GM19468 (cell line): ENCODE measurements at regions not wholly inside any gene's neighbourhood (a gene's known extent, or its start where the extent isn't known, plus 50 kb on each side); places are given as distances from the start of the nearest gene placed in this dataset.

Experiments used
- ATAC-seq: cut with Tn5 transposase; IDR thresholded peaks from one replicate; pipeline ENCODE4 v1.9.1; 2021; ENCODE audit warnings: mild to moderate bottlenecking, moderate library complexity, moderate number of reproducible peaks; ENCODE audit not compliant: unreplicated experiment; ENCODE audit errors: extremely low read depth

DNA sequence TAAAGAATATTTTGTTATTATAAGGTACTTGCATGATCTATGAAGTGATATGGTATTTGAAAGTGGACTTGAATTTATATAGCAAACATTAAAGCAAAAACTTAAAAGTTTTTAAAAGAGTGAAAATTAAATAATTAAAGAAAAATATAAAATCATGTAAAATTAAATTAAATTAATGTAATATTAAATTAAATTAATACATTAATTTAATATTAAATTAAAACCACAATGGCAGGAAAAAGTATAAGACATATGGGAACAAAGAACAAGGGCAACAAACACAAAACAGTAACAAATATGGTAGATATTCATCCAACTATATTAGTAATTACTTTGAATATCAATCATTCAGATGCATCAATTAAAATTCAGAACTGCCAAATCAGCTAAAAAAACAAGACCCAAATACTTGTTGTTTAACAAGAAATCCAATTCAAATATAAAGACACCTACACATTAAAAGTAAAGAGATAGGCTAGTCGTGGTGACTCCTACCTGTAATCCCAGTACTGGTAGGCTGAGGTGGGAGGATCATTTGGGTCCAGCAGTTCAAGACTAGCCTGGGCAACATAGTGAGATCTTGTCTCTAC is 992.2 kb upstream of the MIR17HG start:
- no peak for ATAC-seq

GRCh38 chr13:90360785-90361184 is 986.7 kb upstream of the MIR17HG start:
- no peak for ATAC-seq

DNA sequence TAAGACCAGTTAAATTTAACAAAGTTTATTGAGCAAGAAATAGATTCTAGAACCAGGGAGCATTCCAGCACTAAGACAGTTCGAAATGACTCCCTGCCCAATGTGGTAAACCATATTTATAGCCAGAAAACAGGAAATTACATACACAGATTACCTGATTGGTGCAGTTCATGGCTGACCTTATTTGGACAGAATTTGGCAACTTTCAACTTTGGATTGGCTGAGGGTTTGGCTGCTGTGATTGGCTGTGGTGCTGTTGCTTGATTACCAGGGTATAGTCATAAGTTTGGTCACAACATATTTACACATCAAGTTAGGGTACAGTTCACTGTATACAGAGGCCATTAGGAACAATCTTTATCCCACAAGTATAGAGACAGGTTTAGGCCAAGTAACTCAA is 984.8 kb upstream of the MIR17HG start:
- ATAC-seq, result no peak

- ATAC-seq, result no peak
Measured at GRCh38 chr13:90365130-90365529, 982.4 kb upstream of the MIR17HG start.

- ATAC-seq, result no peak
Measured at GRCh38 chr13:90374168-90374567, 973.3 kb upstream of the MIR17HG start.

DNA sequence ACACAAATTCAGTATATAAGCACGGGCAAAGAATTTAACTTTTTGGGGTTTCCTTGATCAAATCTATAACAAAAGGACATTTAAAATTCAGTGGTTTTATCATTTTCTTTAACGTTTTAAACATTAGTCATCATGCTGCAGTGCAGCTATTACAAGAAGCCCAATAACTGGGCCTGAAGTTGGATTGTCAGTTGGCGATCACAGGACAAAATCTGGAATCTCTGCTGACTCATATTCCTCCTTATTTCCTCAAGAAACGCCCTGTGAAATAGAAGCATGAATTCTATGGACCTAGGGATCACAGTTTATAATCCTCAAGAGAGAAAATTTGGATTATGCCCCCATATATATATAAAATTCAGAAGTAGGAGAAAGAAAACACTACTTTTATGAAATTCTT is 971.6 kb upstream of the MIR17HG start:
- no peak for ATAC-seq

- no peak for ATAC-seq
Measured at GRCh38 chr13:90382425-90382824, 965.1 kb upstream of the MIR17HG start.

GRCh38 chr13:90385781-90386489 is 961.6 kb upstream of the MIR17HG start:
- ATAC-seq, result no peak

DNA sequence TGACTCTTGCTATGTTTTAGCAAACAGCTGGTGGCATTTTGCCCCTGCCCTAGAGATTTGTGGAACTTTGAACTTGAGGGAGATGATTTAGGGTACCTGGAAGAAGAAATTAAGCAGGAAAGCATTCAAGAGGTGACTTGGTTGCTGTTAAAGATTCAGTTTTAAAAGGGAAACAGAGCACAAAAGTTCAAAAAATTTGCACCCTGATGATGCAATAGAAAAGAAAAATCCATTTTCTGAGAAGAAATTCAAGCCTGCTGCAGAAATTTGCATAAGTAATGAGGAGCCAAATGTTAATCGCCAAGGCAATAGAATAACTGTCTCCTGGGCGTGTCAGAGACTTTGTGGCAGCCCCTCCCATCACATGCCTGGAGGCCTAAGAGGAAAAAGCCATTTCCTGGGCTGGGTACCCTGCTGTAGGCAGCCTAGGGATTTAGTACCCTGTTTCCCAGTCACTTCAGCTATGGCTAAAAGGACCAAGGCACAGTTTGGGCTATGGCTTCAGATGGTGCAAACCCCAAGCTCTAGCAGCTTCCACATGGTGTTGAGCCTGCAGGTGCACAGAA is 958.5 kb upstream of the MIR17HG start:
- ATAC-seq, result no peak

- no peak for ATAC-seq
Measured at GRCh38 chr13:90389537-90389936, 958.0 kb upstream of the MIR17HG start.

GRCh38 chr13:90393408-90393807 is 954.1 kb upstream of the MIR17HG start:
- ATAC-seq, result no peak

DNA sequence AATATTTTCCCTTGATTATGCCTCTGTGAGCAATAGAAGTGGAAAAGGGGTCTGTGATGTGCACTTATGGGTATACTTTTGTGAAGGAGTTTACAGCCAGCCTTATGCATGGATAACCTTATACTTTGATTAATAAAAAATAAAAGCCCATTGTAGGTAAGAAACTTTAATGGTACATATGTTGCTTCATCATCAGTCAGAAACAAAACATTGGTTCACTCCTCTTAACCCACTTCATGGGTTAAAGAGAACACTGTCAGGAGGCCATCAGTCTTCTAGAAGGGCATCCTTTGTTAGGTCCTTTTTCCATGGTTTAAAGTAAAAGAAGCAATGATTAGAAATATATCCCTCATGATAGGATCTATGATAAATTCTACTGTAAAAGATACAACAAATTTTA is 952.1 kb upstream of the MIR17HG start:
- ATAC-seq, result no peak

GRCh38 chr13:90395846-90396245 is 951.6 kb upstream of the MIR17HG start:
- ATAC-seq, result no peak

DNA sequence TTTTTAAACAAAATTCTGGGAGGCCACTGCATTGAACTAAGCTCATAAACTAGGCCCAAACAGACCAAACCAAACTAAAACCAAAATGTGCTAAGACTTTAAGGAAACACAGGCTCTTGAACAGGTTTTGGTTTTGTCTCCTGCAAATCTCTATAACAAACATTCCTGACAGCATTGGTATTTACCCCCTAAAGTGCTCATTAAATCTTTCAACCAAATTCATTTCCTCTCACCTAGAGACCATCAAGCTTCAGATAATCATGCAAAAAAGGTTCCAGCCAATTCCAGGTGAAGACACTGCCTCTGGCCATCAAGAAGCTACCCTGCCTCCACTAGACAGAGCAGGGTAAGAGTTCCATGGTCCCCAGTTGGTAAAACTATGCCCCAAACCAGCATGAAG is 951.2 kb upstream of the MIR17HG start:
- no peak for ATAC-seq

DNA sequence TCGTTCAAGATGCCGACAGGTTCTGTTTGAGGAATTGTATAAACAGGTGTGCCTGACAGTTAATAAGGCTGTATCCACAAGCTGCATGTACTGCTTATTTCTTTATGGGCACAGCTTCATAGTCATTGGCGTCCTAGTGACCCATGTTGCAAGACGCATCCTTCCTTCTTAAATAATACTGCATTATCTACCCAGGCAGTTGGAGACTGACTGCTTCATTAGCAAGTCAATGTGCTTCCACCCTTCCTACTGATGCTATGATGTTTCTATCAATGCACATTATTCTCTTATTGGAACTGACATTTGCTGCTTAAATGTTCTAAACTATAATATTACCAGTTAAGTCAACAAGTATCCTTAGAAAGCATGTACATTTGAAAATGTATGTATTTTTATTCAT is 950.0 kb upstream of the MIR17HG start:
- no peak for ATAC-seq

- ATAC-seq, result no peak
Measured at GRCh38 chr13:90400372-90400771, 947.1 kb upstream of the MIR17HG start.

- no peak for ATAC-seq
Measured at GRCh38 chr13:90401150-90401549, 946.3 kb upstream of the MIR17HG start.

DNA sequence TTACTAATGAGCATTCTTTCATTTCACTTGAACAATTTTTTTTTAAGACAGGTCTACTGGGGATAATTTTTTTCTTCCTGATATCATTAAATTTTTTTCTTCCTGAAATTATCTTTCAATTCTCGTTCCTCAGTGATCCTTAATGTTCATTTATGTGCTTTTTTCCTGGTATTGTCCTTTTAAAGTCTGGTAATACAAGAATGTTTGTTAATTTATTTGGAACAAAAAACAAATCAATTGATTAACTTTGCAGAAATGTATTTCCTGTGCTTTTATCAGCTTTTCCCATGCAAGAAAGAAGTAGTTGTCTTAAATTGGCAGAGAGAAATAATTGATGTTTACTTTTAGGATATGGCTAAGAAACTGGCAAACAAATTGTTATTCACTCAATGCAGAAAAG is 945.4 kb upstream of the MIR17HG start:
- no peak for ATAC-seq

DNA sequence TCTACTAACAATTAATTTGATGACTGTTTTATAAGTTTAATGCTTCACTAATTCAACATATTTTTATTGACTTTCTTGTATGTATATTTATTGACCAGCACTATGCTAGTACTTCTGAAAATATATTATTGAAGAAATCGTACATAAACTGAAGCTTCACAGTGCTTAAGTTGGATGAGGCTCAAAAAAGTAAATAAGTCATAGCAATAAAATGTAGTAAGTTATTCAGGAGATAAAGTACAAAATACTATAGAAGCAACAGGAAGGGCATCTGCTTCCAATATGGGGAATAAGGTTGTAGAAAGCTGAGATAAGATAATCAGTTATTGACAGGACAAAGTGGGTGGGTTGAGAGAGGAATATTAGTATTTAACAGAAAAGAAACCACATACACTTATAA is 944.9 kb upstream of the MIR17HG start:
- no peak for ATAC-seq

DNA sequence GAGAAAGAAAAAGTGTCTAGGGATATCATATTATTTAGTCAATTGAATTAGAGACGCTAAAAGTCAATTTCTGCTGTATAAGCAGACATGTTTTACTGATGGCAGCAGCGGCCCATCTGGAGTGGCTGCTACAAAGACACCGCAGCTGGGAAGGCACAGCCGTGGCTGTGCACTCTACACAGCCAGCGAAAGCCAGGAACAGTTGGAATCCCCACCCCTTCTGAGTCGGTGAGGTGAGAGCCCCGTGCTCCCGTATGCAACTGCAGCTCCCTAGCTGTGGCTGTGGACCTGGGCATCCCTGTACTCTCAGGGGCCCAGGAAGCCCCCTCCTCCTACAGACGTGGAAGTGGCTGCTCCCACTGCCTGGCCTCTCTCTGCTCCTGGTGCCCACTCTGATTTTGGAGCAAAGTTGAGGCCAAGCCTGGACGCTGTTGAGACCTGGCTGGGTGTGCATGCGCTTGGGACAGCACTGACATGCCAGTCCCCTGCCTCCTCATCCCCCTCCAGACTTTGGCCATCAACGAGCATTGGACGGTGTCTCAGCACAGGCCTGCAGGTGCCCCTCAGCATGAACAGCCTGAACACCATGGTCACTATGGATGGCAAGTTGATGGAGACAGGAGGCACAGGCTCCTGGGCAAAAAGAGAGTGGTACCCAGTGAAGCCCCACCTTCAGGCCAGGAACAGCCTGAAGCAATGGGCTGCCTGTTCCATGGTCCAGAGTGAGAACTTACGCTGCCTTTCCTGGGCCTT is 944.0 kb upstream of the MIR17HG start:
- no peak for ATAC-seq

DNA sequence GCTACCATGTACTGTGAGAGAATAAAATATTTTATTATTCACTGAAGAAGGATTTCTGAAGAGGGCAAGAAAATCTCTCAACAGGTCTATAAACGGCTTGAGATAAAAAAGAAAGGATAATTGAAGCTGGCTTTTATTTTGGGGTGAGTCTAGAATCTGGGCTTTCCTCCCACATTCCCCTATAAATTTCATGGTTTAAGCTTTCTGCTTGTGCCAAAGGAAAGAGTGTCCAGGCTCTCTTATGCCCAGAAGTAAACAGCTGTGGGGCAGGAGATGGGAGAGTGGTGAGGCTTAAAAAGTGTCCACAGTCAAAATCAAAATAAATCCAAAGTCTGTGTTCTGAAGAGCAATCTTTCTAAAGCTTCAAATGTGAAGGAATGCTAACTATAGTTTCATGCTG is 942.2 kb upstream of the MIR17HG start:
- ATAC-seq, result no peak
